HCT116 (cell line): ENCODE measurements at regions not wholly inside any gene's neighbourhood (a gene's known extent, or its start where the extent isn't known, plus 50 kb on each side); places are given as distances from the start of the nearest gene placed in this dataset.

Source experiments
- CEBPB ChIP-seq: IDR thresholded peaks from 2 replicates; pipeline ENCODE4 v1.6.1; 2012; ENCODE audit warnings: low read depth
- EGR1 ChIP-seq: IDR thresholded peaks from 2 replicates; pipeline ENCODE4 v1.6.1; 2012; ENCODE audit warnings: low read depth
- EZH2 ChIP-seq: fragments of 200-600 bp; sonication (generic); IDR thresholded peaks from 2 replicates; pipeline ENCODE4 v1.6.1; 2017; ENCODE audit warnings: antibody characterized with exemption, mixed run types
- EZH2phosphoT487 ChIP-seq: fragments of 200-600 bp; IDR thresholded peaks from 2 replicates; pipeline ENCODE4 v1.6.1; 2018; ENCODE audit warnings: antibody characterized with exemption, borderline replicate concordance
- JUND ChIP-seq: IDR thresholded peaks from 2 replicates; pipeline ENCODE4 v1.6.1; 2012
- POLR2A ChIP-seq: IDR thresholded peaks from 2 replicates; pipeline ENCODE4 v1.7.0; 2011; ENCODE audit warnings: borderline replicate concordance; ENCODE audit not compliant: insufficient read depth, insufficient read length; ENCODE audit errors: extremely low read depth
- POLR2AphosphoS5 ChIP-seq: IDR thresholded peaks from 2 replicates; pipeline ENCODE4 v1.6.1; 2011; ENCODE audit warnings: mild to moderate bottlenecking, low read depth, low read length, moderate library complexity
- RAD21 ChIP-seq: IDR thresholded peaks from 2 replicates; pipeline ENCODE4 v1.6.1; 2012; ENCODE audit warnings: low read depth, mild to moderate bottlenecking
- SIN3A ChIP-seq: IDR thresholded peaks from 2 replicates; pipeline ENCODE4 v1.6.1; 2012; ENCODE audit warnings: low read depth
- ZNF274 ChIP-seq: fragments of 200-500 bp; sonication (Bioruptor generic); IDR thresholded peaks from 2 replicates; pipeline ENCODE4 v1.6.1; 2014; ENCODE audit warnings: mild to moderate bottlenecking, low read depth, low read length, inconsistent platforms
- TF ChIP-seq, protein P1 (sequence below), 3 experiments: fragments of 200-600 bp in 1 of 3; sonication (generic) in 1 of 3; IDR thresholded peaks in 2 of 3; conservative IDR thresholded peaks in 1 of 3; 2 replicates each; pipeline ENCODE4 v1.5.1; 2012 to 2017; ENCODE audit warnings: low read depth in 2 of 3, low read length in 2 of 3, antibody characterized with exemption in 1 of 3, borderline replicate concordance in 1 of 3, control low read depth in 1 of 3, mild to moderate bottlenecking in 1 of 3, mixed read lengths in 1 of 3, mixed run types in 1 of 3, moderate library complexity in 1 of 3; ENCODE audit not compliant: insufficient read depth in 1 of 3
- TF ChIP-seq, protein P2 (sequence below): IDR thresholded peaks from 2 replicates; pipeline ENCODE4 v1.6.1; 2011; ENCODE audit warnings: mild to moderate bottlenecking, low read length, moderate library complexity; ENCODE audit not compliant: insufficient replicate concordance; ENCODE audit errors: extremely low read depth
- TF ChIP-seq, protein P3 (sequence below): IDR thresholded peaks from 2 replicates; pipeline ENCODE4 v1.6.1; 2012
- TF ChIP-seq, protein P4 (sequence below): IDR thresholded peaks from 2 replicates; pipeline ENCODE4 v1.6.1; 2012

DNA sequence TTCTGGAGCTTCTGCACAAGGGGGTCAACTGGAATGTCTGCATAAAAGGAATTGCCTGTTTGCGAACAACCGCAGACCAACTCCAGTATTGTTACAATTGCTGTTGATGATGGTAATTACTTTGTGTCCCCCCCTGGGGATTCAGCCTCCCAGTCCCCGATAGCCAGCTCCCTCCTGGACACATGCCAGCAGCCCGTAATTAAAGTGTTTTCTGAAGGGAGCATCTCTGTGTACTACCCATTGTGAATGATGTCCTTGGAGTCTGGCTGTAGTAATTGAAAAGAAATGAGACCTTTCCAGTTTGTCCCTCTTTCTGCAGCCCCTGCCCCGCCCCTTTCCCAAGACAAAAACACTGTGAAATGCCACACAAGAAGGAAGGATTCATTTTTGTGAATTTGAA is 377.1 kb upstream of the LCORL start:
- TF ChIP-seq JUND (no peak), SIN3A (no peak), RAD21 (no peak), ZNF274 (no peak), POLR2A (no peak), POLR2AphosphoS5 (no peak), EGR1 (no peak), CEBPB (no peak), EZH2phosphoT487 (no peak), EZH2 (no peak)
- TF ChIP-seq, protein P1, sequence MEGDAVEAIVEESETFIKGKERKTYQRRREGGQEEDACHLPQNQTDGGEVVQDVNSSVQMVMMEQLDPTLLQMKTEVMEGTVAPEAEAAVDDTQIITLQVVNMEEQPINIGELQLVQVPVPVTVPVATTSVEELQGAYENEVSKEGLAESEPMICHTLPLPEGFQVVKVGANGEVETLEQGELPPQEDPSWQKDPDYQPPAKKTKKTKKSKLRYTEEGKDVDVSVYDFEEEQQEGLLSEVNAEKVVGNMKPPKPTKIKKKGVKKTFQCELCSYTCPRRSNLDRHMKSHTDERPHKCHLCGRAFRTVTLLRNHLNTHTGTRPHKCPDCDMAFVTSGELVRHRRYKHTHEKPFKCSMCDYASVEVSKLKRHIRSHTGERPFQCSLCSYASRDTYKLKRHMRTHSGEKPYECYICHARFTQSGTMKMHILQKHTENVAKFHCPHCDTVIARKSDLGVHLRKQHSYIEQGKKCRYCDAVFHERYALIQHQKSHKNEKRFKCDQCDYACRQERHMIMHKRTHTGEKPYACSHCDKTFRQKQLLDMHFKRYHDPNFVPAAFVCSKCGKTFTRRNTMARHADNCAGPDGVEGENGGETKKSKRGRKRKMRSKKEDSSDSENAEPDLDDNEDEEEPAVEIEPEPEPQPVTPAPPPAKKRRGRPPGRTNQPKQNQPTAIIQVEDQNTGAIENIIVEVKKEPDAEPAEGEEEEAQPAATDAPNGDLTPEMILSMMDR (IDR thresholded peaks at IDR 0.05 in 2 of 3, conservative IDR thresholded peaks at IDR 0.05 in 1 of 3; ENCODE audit: borderline replicate concordance in 1 of 3, insufficient read depth in 1 of 3, low read depth in 2 of 3, low read length in 2 of 3), result no peak
- TF ChIP-seq, protein P2, sequence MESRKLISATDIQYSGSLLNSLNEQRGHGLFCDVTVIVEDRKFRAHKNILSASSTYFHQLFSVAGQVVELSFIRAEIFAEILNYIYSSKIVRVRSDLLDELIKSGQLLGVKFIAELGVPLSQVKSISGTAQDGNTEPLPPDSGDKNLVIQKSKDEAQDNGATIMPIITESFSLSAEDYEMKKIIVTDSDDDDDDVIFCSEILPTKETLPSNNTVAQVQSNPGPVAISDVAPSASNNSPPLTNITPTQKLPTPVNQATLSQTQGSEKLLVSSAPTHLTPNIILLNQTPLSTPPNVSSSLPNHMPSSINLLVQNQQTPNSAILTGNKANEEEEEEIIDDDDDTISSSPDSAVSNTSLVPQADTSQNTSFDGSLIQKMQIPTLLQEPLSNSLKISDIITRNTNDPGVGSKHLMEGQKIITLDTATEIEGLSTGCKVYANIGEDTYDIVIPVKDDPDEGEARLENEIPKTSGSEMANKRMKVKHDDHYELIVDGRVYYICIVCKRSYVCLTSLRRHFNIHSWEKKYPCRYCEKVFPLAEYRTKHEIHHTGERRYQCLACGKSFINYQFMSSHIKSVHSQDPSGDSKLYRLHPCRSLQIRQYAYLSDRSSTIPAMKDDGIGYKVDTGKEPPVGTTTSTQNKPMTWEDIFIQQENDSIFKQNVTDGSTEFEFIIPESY, result no peak
- TF ChIP-seq, protein P3, sequence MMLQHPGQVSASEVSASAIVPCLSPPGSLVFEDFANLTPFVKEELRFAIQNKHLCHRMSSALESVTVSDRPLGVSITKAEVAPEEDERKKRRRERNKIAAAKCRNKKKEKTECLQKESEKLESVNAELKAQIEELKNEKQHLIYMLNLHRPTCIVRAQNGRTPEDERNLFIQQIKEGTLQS, result no peak
- TF ChIP-seq, protein P4, sequence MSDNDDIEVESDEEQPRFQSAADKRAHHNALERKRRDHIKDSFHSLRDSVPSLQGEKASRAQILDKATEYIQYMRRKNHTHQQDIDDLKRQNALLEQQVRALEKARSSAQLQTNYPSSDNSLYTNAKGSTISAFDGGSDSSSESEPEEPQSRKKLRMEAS, result no peak
